Heart left ventricle (tissue), 16 donors: ENCODE measurements at regions not wholly inside any gene's neighbourhood (a gene's known extent, or its start where the extent isn't known, plus 50 kb on each side); places are given as distances from the start of the nearest gene placed in this dataset.

Experiments
- ATAC-seq, 4 donors: fragments of 200-7000 bp; cut with Tn5 transposase; one replicate each; pipeline ENCODE4 v1.9.1; 2020 to 2022; ENCODE audit warnings: moderate library complexity in 4 of 4, mild to moderate bottlenecking in 3 of 4, moderate number of reproducible peaks in 1 of 4
- DNase-seq, 5 donors: peaks; one replicate each; pipeline ENCODE4 v3.0.0-alpha.2; 2020
- H3K27ac ChIP-seq, 12 donors: fragments of 200-600 bp; sonication (generic) in 4 of 12; one replicate each; pipeline versions ENCODE4 v1.5.0 to v1.8.0; 2016 to 2022; ENCODE audit warnings: mild to moderate bottlenecking in 2 of 12
- H3K27me3 ChIP-seq, 9 donors: fragments of 200-600 bp; sonication (generic) in 2 of 9; one replicate each; pipeline versions ENCODE4 v1.5.1 to v1.8.0; 2016 to 2022; ENCODE audit warnings: mild to moderate bottlenecking in 3 of 9
- H3K36me3 ChIP-seq, 9 donors: fragments of 200-600 bp; sonication (generic) in 2 of 9; one replicate each; pipeline versions ENCODE4 v1.5.0 to v1.8.0; 2018 to 2022; ENCODE audit warnings: mild to moderate bottlenecking in 2 of 9
- H3K4me1 ChIP-seq, 12 donors: fragments of 200-600 bp; sonication (generic) in 4 of 12; one replicate each; pipeline versions ENCODE4 v1.5.0 to v1.8.0; 2016 to 2022; ENCODE audit warnings: mild to moderate bottlenecking in 3 of 12
- H3K4me3 ChIP-seq, 12 donors: fragments of 200-600 bp; sonication (generic) in 4 of 12; one replicate each; pipeline versions ENCODE4 v1.5.0 to v1.8.0; 2017 to 2022; ENCODE audit warnings: mild to moderate bottlenecking in 9 of 12, moderate library complexity in 4 of 12
- H3K9me3 ChIP-seq, 12 donors: fragments of 200-600 bp; sonication (generic) in 4 of 12; one replicate each; pipeline versions ENCODE4 v1.5.0 to v1.8.0; 2016 to 2022; ENCODE audit warnings: mild to moderate bottlenecking in 1 of 12
- POLR2A ChIP-seq, 2 donors: fragments of 450-650 bp; IDR thresholded peaks; one replicate each; pipeline ENCODE4 v1.6.1; 2017; ENCODE audit warnings: antibody characterized with exemption in 2 of 2, mild to moderate bottlenecking in 2 of 2, moderate library complexity in 2 of 2
- WGBS, 4 donors: extraction: QIAGEN DNeasy Blood & Tissue Kit in 2 of 4; methylation state at CpG; one replicate each; pipeline versions ENCODE4 v1.1.5 to v1.1.7; 2013 to 2018; 5-methylcytosine and 5-hydroxymethylcytosine counted together
- intact Hi-C, 10 donors: fragments of 100-400 bp; cut with DNase I; formaldehyde crosslinking; loops; one replicate each; pipeline versions ENCODE4 v1.11.1 to v1.14.2; 2022
- TF ChIP-seq, protein P1 (sequence below), 12 donors: fragments of 200-600 bp; sonication (generic) in 4 of 12; IDR thresholded peaks; one replicate each; pipeline versions ENCODE4 v1.5.0 to v1.8.0; 2018 to 2022; ENCODE audit warnings: antibody characterized with exemption in 12 of 12, mild to moderate bottlenecking in 5 of 12
- donor health status: ischemic (EF 13 %, LVEDD 7.1; RV severe dilation, severe dysfunction).
- donor health status: healthy with polysubstance abuse.
- donor health status: DM: no; HTN: yes; CAD: no.
- donor health status: DM: no; HTN: no; CAD: no.
- donor health status: ischemic (EF 25% LVEDD 6.9; RV normal size, moderate dysfunction).
- donor health status: ischemic (EF 25% LVEDD 5.7; RV mildly dilated, moderate dysfunction).
- donor health status: healthy.
- donor health status: DM: yes; HTN: yes; CAD: no.
- donor health status: ischemic (EF 35%, LVEDD 5.7; RV mildly dilated, moderate dysfunction).
- donor health status: nonischemic (EF 11% LVEDD 7.7; RV severe dilation, severe dysfunction).
- donor health status: DM: yes; HTN: yes; CAD: no.
- donor health status: PGD.
- donor health status: ischemic (EF 29% LVEDD 5.4; RV normal size, mild dysfunction).
- donor health status: nonischemic (EF 23%, LVEDD 6.1; RV moderate dilation, normal function).

DNA sequence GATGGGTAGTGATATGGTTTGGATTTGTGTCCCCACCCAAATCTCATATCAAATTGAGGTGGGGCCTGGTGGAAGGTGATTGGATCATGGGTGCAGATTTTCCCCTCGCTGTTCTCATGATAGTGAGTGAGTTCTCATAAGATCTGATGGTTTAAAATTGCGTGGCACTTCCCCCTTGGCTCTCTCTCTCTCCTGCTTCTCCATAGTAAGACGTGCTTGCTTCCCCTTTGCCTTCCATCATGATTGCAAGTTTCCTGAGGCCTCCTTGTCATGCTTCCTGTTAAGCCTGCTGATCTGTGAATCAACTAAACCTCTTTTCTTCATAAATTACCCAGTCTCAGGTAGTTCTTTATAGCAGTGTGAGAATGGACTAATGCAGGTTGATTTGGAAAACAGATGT is 223.2 kb upstream of the APCDD1 start:
- Histone ChIP-seq H3K4me1 (peaks cover 0 to 15% (median 4%) of the 10 kb centered on the region in 12 donors), H3K27me3 (no peaks in the 10 kb centered on the region), H3K9me3 (peaks cover 0 to 10% (median 0%) of the 10 kb centered on the region in 12 donors), H3K27ac (no peak overlapping the region), H3K36me3 (no peaks in the 10 kb centered on the region), H3K4me3 (no peak overlapping the region)
- intact Hi-C loops, result loop anchor here in 3 of 10 donors (10.0 kb wide), 3 partner anchors 56 to 284 kb away; no protein-coding TSS in a partner anchor
- TF ChIP-seq, protein P1, sequence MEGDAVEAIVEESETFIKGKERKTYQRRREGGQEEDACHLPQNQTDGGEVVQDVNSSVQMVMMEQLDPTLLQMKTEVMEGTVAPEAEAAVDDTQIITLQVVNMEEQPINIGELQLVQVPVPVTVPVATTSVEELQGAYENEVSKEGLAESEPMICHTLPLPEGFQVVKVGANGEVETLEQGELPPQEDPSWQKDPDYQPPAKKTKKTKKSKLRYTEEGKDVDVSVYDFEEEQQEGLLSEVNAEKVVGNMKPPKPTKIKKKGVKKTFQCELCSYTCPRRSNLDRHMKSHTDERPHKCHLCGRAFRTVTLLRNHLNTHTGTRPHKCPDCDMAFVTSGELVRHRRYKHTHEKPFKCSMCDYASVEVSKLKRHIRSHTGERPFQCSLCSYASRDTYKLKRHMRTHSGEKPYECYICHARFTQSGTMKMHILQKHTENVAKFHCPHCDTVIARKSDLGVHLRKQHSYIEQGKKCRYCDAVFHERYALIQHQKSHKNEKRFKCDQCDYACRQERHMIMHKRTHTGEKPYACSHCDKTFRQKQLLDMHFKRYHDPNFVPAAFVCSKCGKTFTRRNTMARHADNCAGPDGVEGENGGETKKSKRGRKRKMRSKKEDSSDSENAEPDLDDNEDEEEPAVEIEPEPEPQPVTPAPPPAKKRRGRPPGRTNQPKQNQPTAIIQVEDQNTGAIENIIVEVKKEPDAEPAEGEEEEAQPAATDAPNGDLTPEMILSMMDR (IDR thresholded peaks at IDR 0.05), result no peak
- no peak for TF ChIP-seq POLR2A (IDR thresholded peaks at IDR 0.05)
- DNase-seq (no peak), ATAC-seq (no peak)
- 60 to 76% (median 72%) methylated on average over 3 of the region's 3 CpGs for WGBS, 4 donors

DNA sequence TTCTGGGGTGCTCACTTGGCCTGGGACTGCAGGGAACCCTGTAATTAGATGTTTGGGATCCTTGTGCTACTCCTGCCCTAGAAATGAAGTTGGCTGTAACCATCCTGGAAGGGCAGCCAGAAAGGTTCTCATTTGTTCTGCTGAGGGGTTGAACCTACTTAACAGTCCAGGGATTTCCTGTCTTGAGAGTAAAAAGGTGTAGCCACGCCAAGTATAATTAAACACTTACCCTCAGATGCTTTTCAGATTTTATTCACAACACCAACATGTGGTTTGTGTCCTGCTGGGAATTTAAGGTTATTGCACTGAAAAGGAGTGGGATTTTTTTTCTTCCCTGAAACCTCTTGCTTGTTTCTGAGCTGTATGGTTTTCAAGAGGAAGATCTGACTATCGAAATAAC is 222.4 kb upstream of the APCDD1 start:
- TF ChIP-seq POLR2A (IDR thresholded peaks at IDR 0.05), result no peak
- peaks cover 0 to 10% (median 0%) of the 10 kb centered on the region in 12 donors for H3K9me3 ChIP-seq
- peaks cover 0 to 15% (median 4%) of the 10 kb centered on the region in 12 donors for H3K4me1 ChIP-seq
- WGBS, 4 donors, result 55 to 74% (median 63%) methylated on average over 2 of the region's 2 CpGs
- H3K27me3 ChIP-seq, result no peaks in the 10 kb centered on the region
- H3K4me3 ChIP-seq, result no peak overlapping the region
- no peak overlapping the region for H3K27ac ChIP-seq
- no peaks in the 10 kb centered on the region for H3K36me3 ChIP-seq
- ATAC-seq (peak in 2 of 4 donors; percentile 13 to 68), DNase-seq (no peak)
- intact Hi-C loops, result loop anchor here in 3 of 10 donors (10.0 kb wide), 3 partner anchors 57 to 283 kb away; no protein-coding TSS in a partner anchor

DNA sequence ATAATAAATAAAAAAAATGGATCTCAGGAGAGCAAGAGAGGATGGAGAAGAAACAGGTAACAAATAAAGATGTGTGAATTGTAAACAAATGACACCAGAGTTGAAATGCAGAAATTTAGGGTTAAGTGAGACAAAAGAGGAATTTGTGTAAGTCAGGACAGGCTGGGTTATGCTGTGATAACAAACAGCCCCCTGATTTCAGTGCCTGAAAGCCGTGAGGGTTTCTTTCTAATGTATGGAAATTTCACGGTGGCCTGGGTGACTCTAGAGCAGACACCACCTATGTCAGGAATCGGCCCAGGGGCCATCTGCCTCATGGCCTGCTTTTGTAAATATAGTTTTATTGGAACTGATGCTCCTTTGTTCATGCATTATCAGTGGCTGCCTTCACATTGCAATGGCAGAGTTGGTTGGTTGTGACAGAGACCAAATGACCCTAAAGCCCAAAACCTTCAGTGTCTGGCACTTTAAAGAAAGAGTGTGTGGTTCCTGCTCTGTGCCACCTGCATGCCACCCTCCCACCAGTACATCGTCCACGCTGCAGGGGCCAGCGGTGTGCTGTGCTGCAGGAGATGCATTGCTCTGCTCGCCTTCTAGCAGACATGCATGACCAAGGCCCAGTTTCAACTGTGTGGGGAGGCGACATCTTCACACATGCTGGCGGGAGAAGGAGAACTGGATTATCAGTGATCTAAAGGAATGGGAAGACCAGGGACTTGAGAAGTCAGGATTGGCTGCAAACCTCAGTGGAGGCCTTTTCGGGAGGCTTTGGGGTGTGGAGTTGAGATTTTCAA is 221.2 kb upstream of the APCDD1 start:
- 83 to 100% (median 93%) methylated on average over 10 of the region's 10 CpGs for WGBS, 4 donors
- TF ChIP-seq, protein P1 (IDR thresholded peaks at IDR 0.05), result no peak
- no peak for TF ChIP-seq POLR2A (IDR thresholded peaks at IDR 0.05)
- Histone ChIP-seq H3K27ac (no peak overlapping the region), H3K27me3 (no peaks in the 10 kb centered on the region), H3K4me3 (no peak overlapping the region), H3K9me3 (peaks cover 0 to 10% (median 0%) of the 10 kb centered on the region in 12 donors), H3K4me1 (peaks cover 0 to 13% (median 3%) of the 10 kb centered on the region in 12 donors), H3K36me3 (no peaks in the 10 kb centered on the region)
- DNase-seq (no peak), ATAC-seq (no peak)
- intact Hi-C loops, result loop anchor here in 3 of 10 donors (10.0 kb wide), 3 partner anchors 58 to 282 kb away; no protein-coding TSS in a partner anchor

DNA sequence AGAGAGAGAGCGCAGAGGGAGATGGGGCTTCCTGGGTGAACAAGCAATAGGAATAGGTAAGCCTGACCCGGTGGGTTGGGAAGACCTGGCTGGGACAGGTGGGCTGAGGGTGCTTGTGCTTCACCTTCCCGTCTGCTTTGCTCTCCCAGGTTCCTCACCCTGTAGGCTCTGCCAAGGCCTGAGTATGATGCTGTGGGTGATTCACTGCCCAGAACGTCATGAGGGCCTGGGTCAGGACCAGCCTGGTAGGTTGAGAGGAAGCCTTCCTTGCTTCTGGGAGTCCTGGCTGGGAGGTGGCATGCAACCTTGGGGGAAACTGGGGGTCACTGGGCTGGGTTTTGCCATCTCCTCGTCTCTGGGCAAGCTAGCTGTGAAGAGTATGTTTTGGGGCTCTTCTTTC is 220.2 kb upstream of the APCDD1 start:
- DNase-seq, result no peak
- Histone ChIP-seq H3K4me3 (no peak overlapping the region), H3K27ac (no peak overlapping the region), H3K27me3 (no peaks in the 10 kb centered on the region), H3K9me3 (peaks cover 0 to 10% (median 0%) of the 10 kb centered on the region in 12 donors), H3K36me3 (no peaks in the 10 kb centered on the region), H3K4me1 (peaks cover 0 to 12% (median 6%) of the 10 kb centered on the region in 12 donors)
- WGBS, 4 donors, result 84 to 97% (median 95%) methylated on average over 5 of the region's 5 CpGs
- TF ChIP-seq, protein P1 (IDR thresholded peaks at IDR 0.05), result no peak
- intact Hi-C loops, result loop anchor here in 3 of 10 donors (10.0 kb wide), 3 partner anchors 59 to 281 kb away; no protein-coding TSS in a partner anchor
- ATAC-seq, result no peak
